Prostate gland (tissue), 2 donors: ENCODE measurements at regions not wholly inside any gene's neighbourhood (a gene's known extent, or its start where the extent isn't known, plus 50 kb on each side); places are given as distances from the start of the nearest gene placed in this dataset.

Experiments
- DNase-seq: peaks from one replicate; pipeline ENCODE4 v3.0.0-alpha.2; 2019; ENCODE audit warnings: low spot score
- H3K27ac ChIP-seq, 2 donors: fragments of 200-600 bp; sonication (generic); 2 replicates each; pipeline ENCODE4 v1.5.1; 2017 to 2019
- H3K27me3 ChIP-seq: fragments of 200-600 bp; sonication (generic); replicated peaks from 2 replicates; pipeline ENCODE4 v1.5.1; 2019; ENCODE audit not compliant: insufficient read depth
- H3K36me3 ChIP-seq, 2 donors: fragments of 200-600 bp; sonication (generic); 1 replicate in 1 of 2; 2 replicates in 1 of 2; pipeline versions ENCODE4 v1.5.1 to v1.8.1; 2017 to 2019
- H3K4me1 ChIP-seq: fragments of 200-600 bp; sonication (generic); replicated peaks from 2 replicates; pipeline ENCODE4 v1.5.1; 2019
- H3K4me3 ChIP-seq, 2 donors: fragments of 200-600 bp; sonication (generic); 2 replicates each; pipeline ENCODE4 v1.5.1; 2017 to 2019
- H3K9me3 ChIP-seq: fragments of 200-600 bp; sonication (generic); 2 replicates; pipeline ENCODE4 v1.5.1; 2017
- POLR2A ChIP-seq: fragments of 450-650 bp; IDR thresholded peaks from one replicate; pipeline ENCODE4 v1.6.1; 2016; ENCODE audit warnings: antibody characterized with exemption, mild to moderate bottlenecking
- POLR2AphosphoS5 ChIP-seq: sonication (generic); formaldehyde crosslinking; IDR thresholded peaks from one replicate; pipeline ENCODE4 v1.6.1; 2017; ENCODE audit warnings: antibody characterized with exemption
- WGBS: methylation state at CpG from one replicate; pipeline ENCODE4 v1.1.5; 2018; 5-methylcytosine and 5-hydroxymethylcytosine counted together
- intact Hi-C: fragments of 100-400 bp; cut with DNase I; formaldehyde crosslinking; loops from one replicate; pipeline ENCODE4 v1.14.2; 2022
- TF ChIP-seq, protein P1 (sequence below), 4 experiments: fragments of 200-600 bp in 2 of 4; fragments of 450-650 bp in 2 of 4; sonication (generic) in 2 of 4; IDR thresholded peaks; 1 replicate in 3 of 4; 2 replicates in 1 of 4; pipeline ENCODE4 v1.5.1; 2016 to 2019; ENCODE audit warnings: antibody characterized with exemption in 4 of 4, mild to moderate bottlenecking in 2 of 4, moderate library complexity in 2 of 4

DNA sequence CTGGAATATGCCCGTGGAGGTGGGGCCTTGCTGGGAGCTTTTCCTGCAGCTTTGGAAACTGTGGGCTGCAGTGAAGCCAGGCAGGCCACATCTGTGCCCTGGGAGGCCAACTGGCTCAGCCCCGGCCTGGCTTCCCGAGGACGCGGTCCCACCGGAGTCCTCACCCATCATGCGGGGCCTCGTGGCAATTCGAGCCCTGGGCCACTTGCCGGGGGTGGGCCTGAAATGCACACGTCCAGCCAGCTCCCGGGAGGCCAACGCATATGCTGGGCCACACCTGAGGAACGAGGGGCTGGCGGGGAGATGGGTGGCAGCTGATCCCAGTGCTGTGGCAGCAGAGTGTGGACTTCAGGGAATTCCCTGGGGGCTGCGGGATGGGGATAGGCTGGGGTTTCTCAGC, 172.4 kb upstream of the GSE1 start:
- 83% methylated on average over 1 of the region's 16 CpGs for WGBS
- DNase-seq = no peak

DNA sequence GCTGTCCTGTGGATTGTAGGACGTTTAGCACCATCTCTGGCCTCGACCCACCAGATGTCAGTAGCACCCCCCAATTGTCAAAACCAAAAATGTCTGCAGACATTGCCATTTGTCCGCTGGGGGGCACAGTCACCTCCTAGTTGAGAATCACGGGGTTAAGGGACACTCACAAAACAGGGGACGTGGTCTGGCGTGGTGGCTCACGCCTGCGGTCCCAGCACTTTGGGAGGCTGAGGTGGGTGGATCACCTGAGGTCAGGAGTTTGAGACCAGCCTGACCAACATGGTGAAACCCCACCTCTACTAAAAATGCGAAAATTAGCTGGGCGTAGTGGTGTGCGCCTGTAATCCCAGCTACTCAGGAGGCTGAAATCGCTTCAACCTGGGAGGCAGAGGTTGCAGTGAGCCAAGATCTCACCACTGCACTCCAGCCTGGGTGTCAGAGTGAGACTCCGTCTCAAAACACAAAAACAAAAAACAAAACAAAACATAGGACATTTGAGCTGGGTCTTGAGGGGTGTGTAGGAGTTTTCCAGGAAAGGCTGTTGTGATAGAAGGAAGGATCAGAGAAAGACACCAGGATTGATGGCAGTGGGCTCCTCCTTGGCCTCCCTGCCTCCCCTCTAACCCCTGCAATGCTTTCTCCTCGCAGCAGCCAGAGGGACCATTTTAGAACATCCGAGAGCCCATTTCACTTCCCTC, 171.8 kb upstream of the GSE1 start:
- TF ChIP-seq, protein P1, sequence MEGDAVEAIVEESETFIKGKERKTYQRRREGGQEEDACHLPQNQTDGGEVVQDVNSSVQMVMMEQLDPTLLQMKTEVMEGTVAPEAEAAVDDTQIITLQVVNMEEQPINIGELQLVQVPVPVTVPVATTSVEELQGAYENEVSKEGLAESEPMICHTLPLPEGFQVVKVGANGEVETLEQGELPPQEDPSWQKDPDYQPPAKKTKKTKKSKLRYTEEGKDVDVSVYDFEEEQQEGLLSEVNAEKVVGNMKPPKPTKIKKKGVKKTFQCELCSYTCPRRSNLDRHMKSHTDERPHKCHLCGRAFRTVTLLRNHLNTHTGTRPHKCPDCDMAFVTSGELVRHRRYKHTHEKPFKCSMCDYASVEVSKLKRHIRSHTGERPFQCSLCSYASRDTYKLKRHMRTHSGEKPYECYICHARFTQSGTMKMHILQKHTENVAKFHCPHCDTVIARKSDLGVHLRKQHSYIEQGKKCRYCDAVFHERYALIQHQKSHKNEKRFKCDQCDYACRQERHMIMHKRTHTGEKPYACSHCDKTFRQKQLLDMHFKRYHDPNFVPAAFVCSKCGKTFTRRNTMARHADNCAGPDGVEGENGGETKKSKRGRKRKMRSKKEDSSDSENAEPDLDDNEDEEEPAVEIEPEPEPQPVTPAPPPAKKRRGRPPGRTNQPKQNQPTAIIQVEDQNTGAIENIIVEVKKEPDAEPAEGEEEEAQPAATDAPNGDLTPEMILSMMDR (IDR thresholded peaks at IDR 0.05) = no peak
- TF ChIP-seq POLR2AphosphoS5 (no peak), POLR2A (no peak)
- Histone ChIP-seq H3K9me3 (no peaks in the 10 kb centered on the region), H3K4me3 (no peak overlapping the region), H3K36me3 (no peaks in the 10 kb centered on the region), H3K27me3 (no peaks in the 10 kb centered on the region), H3K27ac (no peak overlapping the region), H3K4me1 (peaks cover 19% of the 10 kb centered on the region)
- WGBS = 92% methylated on average over 15 of the region's 15 CpGs
- no peak for DNase-seq
- intact Hi-C loops = no loop called here

More for the DNA sequence above, 172.4 kb upstream of the GSE1 start:
- no peaks in the 10 kb centered on the region for H3K36me3 ChIP-seq
- H3K27ac ChIP-seq = no peak overlapping the region
- no peaks in the 10 kb centered on the region for H3K27me3 ChIP-seq
- no peaks in the 10 kb centered on the region for H3K9me3 ChIP-seq
- H3K4me1 ChIP-seq = peaks cover 17% of the 10 kb centered on the region
- TF ChIP-seq POLR2A = no peak
- no peak for TF ChIP-seq POLR2AphosphoS5
- TF ChIP-seq, protein P1 (IDR thresholded peaks at IDR 0.05) = no peak
- intact Hi-C loops = no loop called here
- H3K4me3 ChIP-seq = no peak overlapping the region

DNA sequence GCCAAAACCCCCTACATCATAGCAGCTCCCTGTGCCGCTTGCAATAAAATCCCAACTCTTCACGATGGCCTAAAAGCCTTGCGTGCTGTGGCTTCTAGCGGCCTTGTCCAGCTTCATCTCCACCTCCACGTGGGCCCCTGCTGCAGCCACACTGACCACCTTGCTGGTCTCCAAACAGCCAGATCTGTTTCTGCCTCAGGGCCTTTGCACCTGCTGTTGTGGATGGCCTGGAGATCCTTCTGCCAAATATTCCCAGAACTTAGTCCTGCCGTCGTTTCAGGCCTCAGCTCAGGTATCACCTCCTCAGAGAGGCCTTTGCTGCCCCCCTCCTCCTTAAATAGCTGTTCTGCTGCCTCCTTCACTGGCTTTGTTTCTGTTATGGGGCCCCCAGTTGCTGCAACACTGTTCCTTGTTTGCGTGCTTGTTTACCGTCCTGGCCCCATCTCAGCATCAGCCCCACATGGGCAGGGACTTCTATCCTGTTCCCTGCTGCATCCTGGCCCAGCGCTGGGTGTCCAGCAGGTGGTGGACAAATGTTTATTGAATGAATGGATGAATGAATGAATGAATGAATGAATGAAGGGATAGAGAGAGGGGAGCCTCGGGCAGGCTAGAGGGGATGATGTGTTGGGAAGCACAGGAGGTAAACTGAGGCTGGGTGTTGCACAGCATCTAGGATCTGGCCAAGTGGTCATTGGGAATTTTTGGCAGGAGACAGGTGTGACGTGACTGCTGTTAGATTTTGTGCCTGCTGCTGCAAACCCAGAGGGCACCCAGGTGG, 171.0 kb upstream of the GSE1 start:
- Histone ChIP-seq H3K9me3 (no peaks in the 10 kb centered on the region), H3K4me1 (peaks cover 14% of the 10 kb centered on the region), H3K36me3 (no peaks in the 10 kb centered on the region), H3K27ac (no peak overlapping the region), H3K27me3 (no peaks in the 10 kb centered on the region), H3K4me3 (no peak overlapping the region)
- 94% methylated on average over 12 of the region's 12 CpGs for WGBS
- intact Hi-C loops = no loop called here
- TF ChIP-seq POLR2A = no peak
- DNase-seq = no peak

DNA sequence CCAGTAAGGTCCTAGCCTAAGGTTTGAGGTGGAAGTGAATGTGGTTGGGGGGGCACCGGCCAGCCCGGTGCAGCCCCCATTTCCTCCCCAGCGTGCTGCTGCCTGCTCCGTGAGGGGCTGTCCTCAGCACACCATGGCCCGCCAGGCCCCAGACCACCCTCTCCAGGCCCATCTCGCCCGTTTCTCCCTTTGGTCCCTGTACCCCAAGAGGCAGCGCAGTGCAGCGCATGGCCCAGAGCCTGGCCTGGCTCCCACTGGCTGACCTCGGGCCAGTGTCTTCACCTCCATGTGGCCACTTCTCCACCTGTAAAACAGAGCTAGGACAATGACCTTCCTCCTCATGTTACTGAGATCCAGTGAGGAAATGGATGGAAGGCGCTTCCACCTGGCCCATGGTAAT, 170.0 kb upstream of the GSE1 start:
- TF ChIP-seq POLR2A = no peak
- TF ChIP-seq, protein P1 (IDR thresholded peaks at IDR 0.05) = no peak
- no peak for TF ChIP-seq POLR2AphosphoS5
- 91% methylated on average over 11 of the region's 11 CpGs for WGBS
- intact Hi-C loops = no loop called here

DNA sequence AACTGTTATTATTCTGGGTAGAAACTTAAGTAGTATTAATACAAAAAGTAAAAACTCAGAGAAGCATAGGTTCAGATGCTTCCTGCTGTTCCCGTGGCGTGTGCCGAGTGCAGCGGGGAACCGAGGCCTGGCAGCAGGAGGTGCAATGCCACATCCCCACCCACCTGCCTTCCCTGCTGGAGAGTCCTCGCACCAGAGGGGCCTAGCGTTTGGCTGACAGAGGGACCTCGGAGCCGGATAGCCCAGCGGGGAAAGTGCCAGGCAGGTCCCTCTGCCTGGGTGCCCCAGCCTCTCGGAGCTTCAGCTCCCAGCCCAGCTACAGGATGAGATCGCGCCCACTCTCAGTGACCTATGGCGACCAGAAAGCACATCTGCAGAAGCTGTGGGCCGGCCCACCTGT, 169.6 kb upstream of the GSE1 start:
- Histone ChIP-seq H3K4me1 (peaks cover 14% of the 10 kb centered on the region), H3K36me3 (no peaks in the 10 kb centered on the region), H3K9me3 (no peaks in the 10 kb centered on the region), H3K27ac (no peak overlapping the region), H3K27me3 (no peaks in the 10 kb centered on the region), H3K4me3 (no peak overlapping the region)
- TF ChIP-seq POLR2AphosphoS5 (no peak), POLR2A (no peak)
- TF ChIP-seq, protein P1 (IDR thresholded peaks at IDR 0.05) = no peak
- WGBS = 96% methylated on average over 15 of the region's 15 CpGs
- intact Hi-C loops = no loop called here
- no peak for DNase-seq

More for the DNA sequence above, 170.0 kb upstream of the GSE1 start:
- Histone ChIP-seq H3K27ac (no peak overlapping the region), H3K27me3 (no peaks in the 10 kb centered on the region), H3K4me1 (peaks cover 14% of the 10 kb centered on the region), H3K4me3 (no peak overlapping the region), H3K9me3 (no peaks in the 10 kb centered on the region), H3K36me3 (no peaks in the 10 kb centered on the region)
- DNase-seq = no peak
